Testis (tissue), 2 donors: ENCODE measurements at regions not wholly inside any gene's neighbourhood (a gene's known extent, or its start where the extent isn't known, plus 50 kb on each side); places are given as distances from the start of the nearest gene placed in this dataset.

Experiments
- DNase-seq: peaks from one replicate; pipeline ENCODE4 v3.0.0-alpha.2; 2019
- H3K27ac ChIP-seq, 2 donors: fragments of 200-600 bp; sonication (generic); one replicate each; pipeline ENCODE4 v1.5.1; 2019
- H3K27me3 ChIP-seq: fragments of 200-600 bp; sonication (generic); one replicate; pipeline ENCODE4 v1.5.1; 2019
- H3K36me3 ChIP-seq: fragments of 200-600 bp; sonication (generic); one replicate; pipeline ENCODE4 v1.5.1; 2017; ENCODE audit warnings: low read depth; ENCODE audit errors: missing control alignments
- H3K4me1 ChIP-seq: fragments of 200-600 bp; sonication (generic); one replicate; pipeline ENCODE4 v1.5.1; 2019
- H3K4me3 ChIP-seq, 2 donors: fragments of 200-600 bp; sonication (generic); one replicate each; pipeline ENCODE4 v1.5.1; 2017 to 2019
- H3K9me3 ChIP-seq: fragments of 200-600 bp; sonication (generic); one replicate; pipeline ENCODE4 v1.5.1; 2017
- POLR2A ChIP-seq: fragments of 450-650 bp; IDR thresholded peaks from one replicate; pipeline ENCODE4 v1.6.1; 2017; ENCODE audit warnings: antibody characterized with exemption, mild to moderate bottlenecking, moderate library complexity
- WGBS, 2 donors: methylation state at CpG; one replicate each; pipeline ENCODE4 v1.1.5; 2018; 5-methylcytosine and 5-hydroxymethylcytosine counted together
- intact Hi-C: fragments of 100-400 bp; cut with DNase I; formaldehyde crosslinking; loops from one replicate; pipeline ENCODE4 v1.15.1; 2023; ENCODE audit warnings: low total_unique reads
- TF ChIP-seq, protein P1 (sequence below), 3 experiments: fragments of 450-650 bp in 2 of 3; fragments of 200-600 bp in 1 of 3; sonication (generic) in 1 of 3; IDR thresholded peaks; one replicate each; pipeline ENCODE4 v1.5.1; 2016 to 2019; ENCODE audit warnings: antibody characterized with exemption in 3 of 3, mild to moderate bottlenecking in 2 of 3, moderate library complexity in 1 of 3

GRCh38 chr19:16018106-16018755 lies 58.1 kb upstream of the TPM4 start:
- Histone ChIP-seq H3K27ac (no peak overlapping the region), H3K27me3 (no peaks in the 10 kb centered on the region), H3K36me3 (no peaks in the 10 kb centered on the region), H3K4me1 (no peaks in the 10 kb centered on the region), H3K9me3 (no peaks in the 10 kb centered on the region), H3K4me3 (no peak overlapping the region)
- 94 to 96% methylated on average over 3 to 15 of the region's 17 CpGs for WGBS, 2 donors
- intact Hi-C loops, result no loop called here
- TF ChIP-seq POLR2A, result no peak
- TF ChIP-seq, protein P1, sequence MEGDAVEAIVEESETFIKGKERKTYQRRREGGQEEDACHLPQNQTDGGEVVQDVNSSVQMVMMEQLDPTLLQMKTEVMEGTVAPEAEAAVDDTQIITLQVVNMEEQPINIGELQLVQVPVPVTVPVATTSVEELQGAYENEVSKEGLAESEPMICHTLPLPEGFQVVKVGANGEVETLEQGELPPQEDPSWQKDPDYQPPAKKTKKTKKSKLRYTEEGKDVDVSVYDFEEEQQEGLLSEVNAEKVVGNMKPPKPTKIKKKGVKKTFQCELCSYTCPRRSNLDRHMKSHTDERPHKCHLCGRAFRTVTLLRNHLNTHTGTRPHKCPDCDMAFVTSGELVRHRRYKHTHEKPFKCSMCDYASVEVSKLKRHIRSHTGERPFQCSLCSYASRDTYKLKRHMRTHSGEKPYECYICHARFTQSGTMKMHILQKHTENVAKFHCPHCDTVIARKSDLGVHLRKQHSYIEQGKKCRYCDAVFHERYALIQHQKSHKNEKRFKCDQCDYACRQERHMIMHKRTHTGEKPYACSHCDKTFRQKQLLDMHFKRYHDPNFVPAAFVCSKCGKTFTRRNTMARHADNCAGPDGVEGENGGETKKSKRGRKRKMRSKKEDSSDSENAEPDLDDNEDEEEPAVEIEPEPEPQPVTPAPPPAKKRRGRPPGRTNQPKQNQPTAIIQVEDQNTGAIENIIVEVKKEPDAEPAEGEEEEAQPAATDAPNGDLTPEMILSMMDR (IDR thresholded peaks at IDR 0.05), result no peak
- no peak for DNase-seq

GRCh38 chr19:16018801-16019551 lies 57.3 kb upstream of the TPM4 start:
- 78 to 80% methylated on average over 8 to 13 of the region's 13 CpGs for WGBS, 2 donors
- H3K27me3 ChIP-seq, result no peaks in the 10 kb centered on the region
- DNase-seq, result no peak
- H3K9me3 ChIP-seq, result no peaks in the 10 kb centered on the region
- no peaks in the 10 kb centered on the region for H3K36me3 ChIP-seq
- TF ChIP-seq, protein P1 (IDR thresholded peaks at IDR 0.05), result no peak
- TF ChIP-seq POLR2A, result no peak
- no peaks in the 10 kb centered on the region for H3K4me1 ChIP-seq
- H3K27ac ChIP-seq, result no peak overlapping the region
- no peak overlapping the region for H3K4me3 ChIP-seq
- intact Hi-C loops, result no loop called here

DNA sequence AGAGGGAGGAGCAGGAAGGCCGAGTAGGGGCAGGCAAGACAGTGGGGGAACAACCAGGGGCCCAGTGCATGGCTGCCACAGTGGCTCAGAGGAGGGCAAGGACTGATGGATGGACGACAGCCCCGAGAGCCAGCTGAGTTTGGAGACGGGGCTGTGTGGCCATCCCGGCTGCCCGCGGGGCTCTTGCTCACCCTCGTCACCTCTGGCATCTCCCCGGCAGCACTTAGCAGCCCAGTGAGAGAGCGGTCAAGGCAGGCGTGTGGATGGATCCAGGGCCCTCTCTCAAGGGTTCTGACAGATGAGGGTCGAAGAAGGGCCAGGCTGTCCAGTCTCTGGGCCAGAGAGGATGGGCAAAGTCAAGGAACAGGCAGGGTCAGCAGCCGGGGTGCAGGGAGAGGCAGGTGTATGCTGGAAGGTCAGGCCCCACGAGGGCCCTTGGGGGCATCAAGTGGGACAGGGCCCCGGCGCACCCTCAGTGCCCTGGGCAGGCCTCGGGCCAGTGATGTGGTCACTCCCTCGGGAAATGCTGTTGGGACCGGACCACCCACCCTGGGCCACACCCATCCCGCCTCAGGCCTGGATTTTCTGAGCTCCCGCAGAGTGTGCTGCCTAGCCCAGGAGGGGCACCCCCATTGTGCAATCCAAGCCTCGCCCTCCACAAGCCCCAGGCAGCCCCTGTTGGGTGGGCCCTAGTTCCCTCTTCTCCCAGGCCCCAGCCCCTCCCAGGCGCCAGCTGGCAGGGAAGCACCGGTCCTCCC lies 56.4 kb upstream of the TPM4 start:
- Histone ChIP-seq H3K9me3 (no peaks in the 10 kb centered on the region), H3K4me3 (no peak overlapping the region), H3K27ac (no peak overlapping the region), H3K27me3 (no peaks in the 10 kb centered on the region), H3K4me1 (no peaks in the 10 kb centered on the region), H3K36me3 (no peaks in the 10 kb centered on the region)
- no peak for DNase-seq
- intact Hi-C loops, result no loop called here
- 77 to 89% methylated on average over 8 to 24 of the region's 24 CpGs for WGBS, 2 donors
- no peak for TF ChIP-seq POLR2A
- TF ChIP-seq, protein P1 (IDR thresholded peaks at IDR 0.05), result no peak

GRCh38 chr19:16021796-16022195 lies 54.5 kb upstream of the TPM4 start:
- H3K36me3 ChIP-seq, result no peaks in the 10 kb centered on the region
- no peaks in the 10 kb centered on the region for H3K9me3 ChIP-seq
- intact Hi-C loops, result no loop called here
- TF ChIP-seq, protein P1 (IDR thresholded peaks at IDR 0.05), result no peak
- TF ChIP-seq POLR2A, result no peak
- WGBS, 2 donors, result 86% methylated on average over 8 of the region's 8 CpGs; no CpG with 5 or more reads in 1 of the 2 donors
- H3K27ac ChIP-seq, result no peak overlapping the region
- H3K4me1 ChIP-seq, result no peaks in the 10 kb centered on the region
- no peak overlapping the region for H3K4me3 ChIP-seq
- H3K27me3 ChIP-seq, result no peaks in the 10 kb centered on the region
- no peak for DNase-seq
